K562 (cell line): ENCODE measurements at regions not wholly inside any gene's neighbourhood (a gene's known extent, or its start where the extent isn't known, plus 50 kb on each side); places are given as distances from the start of the nearest gene placed in this dataset.

Experiments
- ATAC-seq: fragments of 200-7000 bp; cut with Tn5 transposase; 3 replicates; pipeline ENCODE4 v1.9.1; 2020; ENCODE audit warnings: moderate library complexity
- BruUV-seq: library from RNA; stranded (reverse); fragments of 400-500 nt; replicated peaks from 2 replicates; lab custom pipeline; 2021; lab: Mats Ljungman, UMichigan
- CTCF ChIA-PET: fragments of 300-600 bp; formaldehyde crosslinking; extraction: SDS; loops from one replicate; lab custom pipeline; 2021; ENCODE audit warnings: low intra/inter-chr PET ratio; lab: Yijun Ruan, JAX
- POLR2A ChIA-PET: fragments of 300-600, 350-650 bp; sonication (Branson Sonifier 250); formaldehyde crosslinking; extraction: SDS; loops from one replicate; lab custom pipeline; 2021; ENCODE audit warnings: antibody characterized with exemption, inconsistent platforms; lab: Yijun Ruan, JAX
- DNase-seq, 4 experiments: peaks; one replicate each; pipeline versions ENCODE4 v3.0.0 to v3.0.0-alpha.2; 2011 to 2018; ENCODE audit warnings: low spot score in 3 of 4, mixed read lengths in 3 of 4; ENCODE audit errors: extremely low read depth in 1 of 4
- FAIRE-seq: peaks from 2 replicates; lab custom pipeline; 2011; peaks lifted over from hg19 to GRCh38; lab: Jason Lieb, UNC
- H2AFZ ChIP-seq: 2 replicates; pipeline ENCODE4 v1.6.0; 2011; ENCODE audit warnings: low read depth, low read length, control low read depth, inconsistent platforms
- H3K27ac ChIP-seq: fragments of 200-600 bp; 3 replicates; pipeline ENCODE4 v1.8.0; 2011; ENCODE audit warnings: low read depth, mild to moderate bottlenecking, control low read depth, inconsistent platforms, low read length, moderate library complexity, mixed read lengths; ENCODE audit errors: extremely low read depth
- H3K27me3 ChIP-seq, 2 experiments: fragments of 300-600 bp in 1 of 2; 2 replicates in 1 of 2; 3 replicates in 1 of 2; pipeline versions ENCODE4 v1.6.0 to v1.8.0; 2011; ENCODE audit warnings: inconsistent platforms in 2 of 2, low read length in 2 of 2, mild to moderate bottlenecking in 1 of 2, mixed read lengths in 1 of 2, moderate library complexity in 1 of 2; ENCODE audit not compliant: control insufficient read depth in 2 of 2, insufficient read depth in 2 of 2
- H3K36me3 ChIP-seq: fragments of 300-600 bp; 3 replicates; pipeline ENCODE4 v1.8.0; 2011; ENCODE audit warnings: mild to moderate bottlenecking, low read length, inconsistent platforms; ENCODE audit not compliant: control insufficient read depth, insufficient read depth
- H3K4me1 ChIP-seq, 2 experiments: fragments of 200-600 bp in 1 of 2; replicated peaks in 1 of 2; 2 replicates in 1 of 2; 3 replicates in 1 of 2; pipeline versions ENCODE4 v1.5.1 to v1.8.0; 2011; ENCODE audit warnings: inconsistent platforms in 2 of 2, low read length in 2 of 2, mild to moderate bottlenecking in 1 of 2, mixed read lengths in 1 of 2, moderate library complexity in 1 of 2; ENCODE audit not compliant: control insufficient read depth in 2 of 2, insufficient read depth in 2 of 2
- H3K4me2 ChIP-seq: 2 replicates; pipeline ENCODE4 v1.6.1; 2011; ENCODE audit warnings: low read length, control low read depth, inconsistent platforms, mixed read lengths; ENCODE audit not compliant: insufficient read depth
- H3K4me3 ChIP-seq: fragments of 200-600 bp; sonication (generic), shearing (Covaris generic); 2 replicates; pipeline ENCODE4 v1.5.1; 2016; ENCODE audit warnings: control low read depth, inconsistent platforms
- H3K79me2 ChIP-seq: fragments of 200-600 bp; 3 replicates; pipeline ENCODE4 v1.8.0; 2011; ENCODE audit warnings: low read length, inconsistent platforms; ENCODE audit not compliant: control insufficient read depth, insufficient read depth
- H3K9ac ChIP-seq, 2 experiments: 2 replicates each; pipeline versions ENCODE4 v1.6.0 to v1.6.1; 2011; ENCODE audit warnings: low read depth in 2 of 2, low read length in 2 of 2, control low read depth in 1 of 2, inconsistent platforms in 1 of 2, mild to moderate bottlenecking in 1 of 2, mixed read lengths in 1 of 2; ENCODE audit not compliant: insufficient read depth in 1 of 2
- H3K9me1 ChIP-seq: one replicate; pipeline ENCODE4 v1.6.0; 2011; ENCODE audit warnings: inconsistent platforms, mild to moderate bottlenecking, low read length, moderate library complexity; ENCODE audit not compliant: control insufficient read depth, insufficient read depth
- H3K9me3 ChIP-seq: replicated peaks from 2 replicates; pipeline ENCODE4 v1.5.1; 2011; ENCODE audit warnings: low read depth, low read length, inconsistent platforms; ENCODE audit not compliant: control insufficient read depth, insufficient read depth
- H4K20me1 ChIP-seq: replicated peaks from 2 replicates; pipeline ENCODE4 v1.6.1; 2011; ENCODE audit warnings: low read length, inconsistent platforms, mixed read lengths; ENCODE audit not compliant: control insufficient read depth, insufficient read depth
- FOXK1 ChIP-seq: sonication (generic); formaldehyde crosslinking; IDR thresholded peaks from 2 replicates; pipeline ENCODE4 v1.8.0; 2022; ENCODE audit warnings: missing genetic modification reagents, mild to moderate bottlenecking, borderline replicate concordance
- MYNN ChIP-seq, 2 experiments: sonication (generic); formaldehyde crosslinking in 1 of 2; IDR thresholded peaks; 2 replicates each; pipeline versions ENCODE4 v1.5.0 to v1.6.1; 2016 to 2020; ENCODE audit warnings: antibody characterized with exemption in 1 of 2, missing genetic modification reagents in 1 of 2
- RAD21 ChIP-seq, 2 experiments: fragments of 250-450 bp in 1 of 2; fragments of 450-650 bp in 1 of 2; sonication (Bioruptor Pico) in 1 of 2; formaldehyde crosslinking in 1 of 2; IDR thresholded peaks in 1 of 2; conservative IDR thresholded peaks in 1 of 2; 2 replicates each; pipeline versions ENCODE4 v1.4.0 to v1.8.0; 2020 to 2022; ENCODE audit warnings: mild to moderate bottlenecking in 2 of 2, moderate library complexity in 1 of 2
- ZNF316 ChIP-seq: fragments of 450-650 bp; IDR thresholded peaks from 2 replicates; pipeline ENCODE4 v1.6.1; 2016
- ZNF395 ChIP-seq: fragments of 200-800 bp; sonication (Bioruptor generic); IDR thresholded peaks from 2 replicates; pipeline ENCODE4 v1.6.1; 2017; ENCODE audit warnings: missing genetic modification characterization, missing compliant biosample characterization
- ZNF830 ChIP-seq: fragments of 250-450 bp; sonication (Bioruptor Pico); IDR thresholded peaks from 2 replicates; pipeline ENCODE4 v1.5.0; 2021; ENCODE audit warnings: mild to moderate bottlenecking
- in situ Hi-C: fragments of 300-500 bp; cut with MboI; formaldehyde crosslinking; loops from 4 replicates; pipeline ENCODE4 v1.15.0; 2018; ENCODE audit warnings: inconsistent platforms, mixed read lengths
- intact Hi-C: fragments of 100-400 bp; cut with micrococcal nuclease; formaldehyde crosslinking; loops from 2 replicates; pipeline ENCODE4 v1.14.2; 2022

GRCh38 chrX:106397788-106398538, 213.8 kb upstream of the RADX start:
- no TSS peak for BruUV-seq
- POLR2A ChIA-PET: no interaction called here
- in situ Hi-C loops: no loop called here
- DNase-seq: peak in 1 of 4 experiments; percentile 1
- H3K79me2 ChIP-seq: no peaks in the 10 kb centered on the region
- no peak overlapping the region for H3K4me2 ChIP-seq
- TF ChIP-seq FOXK1 (CRISPR knock-in tag) (no peak), ZNF830 (CRISPR knock-in tag) (no peak), RAD21 (CRISPR knock-in tag; conservative IDR thresholded peaks at IDR 0.05 in 1 of 2, IDR thresholded peaks at IDR 0.05 in 1 of 2) (peak in 1 of 2 experiments; percentile 22; a peak in 2 of 4 replicates), ZNF395 (CRISPR knock-in tag) (no peak), MYNN (IDR thresholded peaks at IDR 0.05) (no peak), MYNN (CRISPR knock-in tag; IDR thresholded peaks at IDR 0.05) (no peak), ZNF316 (no peak)
- TF ChIP-seq, all 486 proteins: peak for 1
- no peak overlapping the region for H3K9ac ChIP-seq
- no peaks in the 10 kb centered on the region for H3K9me1 ChIP-seq
- ATAC-seq: no peak
- H3K4me1 ChIP-seq: no peaks in the 10 kb centered on the region
- no peak for FAIRE-seq
- no peaks in the 10 kb centered on the region for H3K27me3 ChIP-seq
- H3K4me3 ChIP-seq: no peak overlapping the region
- intact Hi-C loops: no loop called here
- H3K9me3 ChIP-seq: no peaks in the 10 kb centered on the region
- CTCF ChIA-PET: no interaction called here
- no peak overlapping the region for H2AFZ ChIP-seq
- H3K27ac ChIP-seq: no peak overlapping the region
- no peaks in the 10 kb centered on the region for H3K36me3 ChIP-seq
- H4K20me1 ChIP-seq: no peaks in the 10 kb centered on the region
